NCI-H345 (cell line): ENCODE measurements at regions not wholly inside any gene's neighbourhood (a gene's known extent, or its start where the extent isn't known, plus 50 kb on each side); places are given as distances from the start of the nearest gene placed in this dataset.
"Not testable (repeated sequence)": the region's sequence is repeated elsewhere in the genome, so short reads cannot be mapped to it uniquely, and the experiment has no call there.

Experiments used
- DNase-seq: peaks from one replicate; lab custom pipeline; 2025; lab: John Stamatoyannopoulos, UW

DNA sequence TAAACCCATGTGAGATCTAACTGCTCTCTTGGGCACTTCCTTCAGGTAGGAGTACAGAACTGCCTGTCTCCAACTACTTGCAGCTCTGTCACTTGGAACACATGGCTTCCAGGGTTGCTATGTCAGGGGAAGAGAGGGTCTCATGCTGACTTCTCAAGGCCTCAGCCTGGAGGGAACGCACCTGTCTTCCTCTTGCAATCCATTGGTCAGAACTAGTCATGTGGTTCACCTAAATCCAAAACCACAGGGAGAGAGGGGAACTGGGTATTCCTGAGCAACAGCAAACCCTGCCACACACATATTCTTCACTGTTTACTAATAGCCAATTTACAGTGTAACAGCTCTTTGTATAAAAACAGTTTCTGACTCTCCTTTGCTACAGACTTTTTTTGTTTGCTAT, 206.1 kb downstream of the KCNJ2 start:
- DNase-seq: peak; percentile 4

DNA sequence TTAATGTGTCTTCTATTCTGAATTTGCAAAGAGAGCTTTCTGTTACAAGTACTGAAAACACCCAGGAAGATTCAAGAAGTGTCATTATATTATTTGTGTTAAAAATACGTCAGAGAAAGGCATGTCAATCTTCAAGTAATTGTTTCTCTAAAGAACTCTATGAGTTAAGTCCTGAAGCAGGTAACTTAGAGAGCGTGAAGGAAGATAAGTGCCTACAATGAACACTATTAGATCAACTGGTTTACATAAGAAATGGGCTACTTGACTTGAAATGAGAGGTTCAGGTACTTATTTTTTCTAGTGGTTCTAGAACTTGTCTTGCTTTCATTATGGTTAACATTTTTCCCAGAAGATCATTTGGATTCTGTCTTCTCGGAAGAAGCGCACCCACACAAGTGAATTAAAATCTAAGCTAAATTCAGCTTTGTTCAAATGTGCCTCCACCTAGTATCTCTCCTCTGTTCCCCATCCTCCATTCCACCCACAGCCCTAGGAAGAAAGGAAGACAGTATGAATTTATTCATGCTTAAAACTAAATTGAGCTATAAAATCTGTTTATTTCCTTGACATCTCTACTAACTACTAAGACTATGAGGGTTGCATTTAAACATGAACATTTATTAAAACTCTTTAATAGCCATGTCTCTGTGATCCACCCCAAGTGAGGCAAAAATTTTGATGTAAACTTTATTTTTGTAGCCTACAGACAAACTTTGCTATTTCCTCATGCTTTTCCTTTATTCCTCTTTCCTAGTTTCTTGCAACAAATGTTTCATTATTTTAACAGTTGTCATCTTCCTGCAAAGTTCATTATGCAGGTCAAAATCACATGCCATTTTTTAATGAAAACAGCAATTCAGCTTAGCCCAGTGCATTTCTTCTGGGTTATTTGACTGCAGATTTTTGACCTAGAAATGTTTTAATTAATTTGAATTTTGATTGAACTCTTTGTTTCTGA, 206.8 kb downstream of the KCNJ2 start:
- DNase-seq: no peak

DNA sequence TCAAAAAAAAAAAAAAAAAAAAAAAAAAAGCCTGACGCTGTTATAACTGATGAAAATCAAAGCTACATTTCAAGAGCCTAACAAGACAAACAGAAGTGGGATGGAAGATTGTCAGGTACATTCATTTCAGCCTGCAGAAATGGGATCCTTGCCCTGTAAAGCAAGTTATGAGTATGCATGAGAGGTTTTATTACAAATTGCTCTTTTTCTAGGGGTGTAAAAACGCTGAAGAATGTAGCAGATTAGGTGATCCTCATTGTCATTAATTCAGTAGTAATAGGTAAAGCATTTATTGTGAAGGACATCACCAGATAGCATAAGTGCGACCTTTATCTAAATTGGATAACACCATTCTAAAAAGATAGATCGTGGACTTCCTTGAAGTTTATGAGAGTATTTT, 208.3 kb downstream of the KCNJ2 start:
- DNase-seq: no peak

DNA sequence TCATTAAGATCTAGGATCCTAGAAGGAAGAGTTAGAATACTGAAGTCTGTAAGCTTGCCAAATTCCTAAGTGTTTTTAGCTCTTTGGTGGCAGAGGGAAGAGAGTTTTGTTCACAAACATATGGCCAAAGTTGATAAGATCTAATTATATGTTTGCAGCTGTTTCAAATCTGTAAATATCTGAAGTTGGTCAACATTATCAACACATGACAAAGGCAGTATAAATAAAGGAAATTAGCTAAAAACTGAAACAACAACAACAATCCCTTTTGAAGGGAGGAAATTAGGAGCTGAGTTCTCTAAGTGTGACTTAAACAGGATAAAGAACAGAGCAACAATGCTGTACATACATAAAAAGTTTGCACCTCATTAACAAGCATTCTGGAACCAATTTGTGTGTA, 208.7 kb downstream of the KCNJ2 start:
- DNase-seq: no peak

DNA sequence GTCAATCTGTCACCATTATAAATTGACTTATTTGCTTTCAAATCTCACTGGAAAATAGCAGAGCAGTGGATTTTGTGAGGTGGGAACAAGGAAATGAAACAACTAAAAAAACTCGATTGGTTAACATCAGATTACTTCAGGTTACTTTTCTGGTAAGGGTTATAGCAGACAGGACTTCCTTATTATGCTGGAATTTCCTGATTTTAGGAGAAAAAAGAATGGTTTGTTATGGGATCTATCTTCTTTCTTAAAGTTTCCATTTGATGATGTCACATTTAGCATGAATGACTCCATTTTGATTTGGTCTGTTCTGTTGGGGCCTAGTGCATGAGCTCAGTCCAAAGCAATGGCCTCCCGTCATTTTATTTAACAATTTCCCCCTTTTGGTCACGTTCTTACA, 210.6 kb downstream of the KCNJ2 start:
- DNase-seq: no peak

DNA sequence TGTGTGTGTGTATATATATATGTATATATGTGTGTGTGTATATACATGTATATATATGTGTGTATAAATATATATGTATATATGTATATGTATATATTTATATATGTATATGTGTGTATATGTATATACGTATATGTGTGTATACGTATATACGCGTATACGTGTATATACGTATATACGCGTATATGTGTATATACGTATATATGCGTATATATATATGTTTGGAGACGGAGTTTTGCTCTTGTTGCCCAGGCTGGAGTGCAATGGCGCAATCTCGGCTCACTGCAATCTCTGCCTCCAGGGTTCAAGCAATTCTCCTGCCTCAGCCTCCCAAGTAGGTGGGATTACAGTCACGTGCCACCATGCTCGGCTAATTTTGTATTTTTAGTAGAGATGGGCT, 212.6 kb downstream of the KCNJ2 start:
- DNase-seq: not testable (repeated sequence)

DNA sequence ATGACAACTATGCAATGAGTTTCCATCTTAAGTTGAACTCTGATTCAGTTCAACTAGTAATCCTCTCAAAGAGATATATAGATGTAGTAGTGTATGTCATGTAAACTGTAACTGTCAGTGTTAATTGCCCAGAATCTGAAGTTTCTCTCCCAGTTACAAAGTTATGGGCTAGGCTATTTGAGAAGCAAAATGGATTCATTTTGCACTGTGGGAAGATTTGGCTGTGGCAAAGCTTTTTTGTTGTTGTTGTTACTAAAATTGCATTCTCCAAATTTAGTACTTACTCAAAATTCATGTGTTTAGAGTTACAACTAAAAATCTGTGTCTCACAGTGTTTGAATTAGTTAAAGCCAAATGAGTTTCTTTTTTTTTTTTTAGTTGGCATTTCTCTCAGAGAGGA, 219.0 kb downstream of the KCNJ2 start:
- DNase-seq: no peak

DNA sequence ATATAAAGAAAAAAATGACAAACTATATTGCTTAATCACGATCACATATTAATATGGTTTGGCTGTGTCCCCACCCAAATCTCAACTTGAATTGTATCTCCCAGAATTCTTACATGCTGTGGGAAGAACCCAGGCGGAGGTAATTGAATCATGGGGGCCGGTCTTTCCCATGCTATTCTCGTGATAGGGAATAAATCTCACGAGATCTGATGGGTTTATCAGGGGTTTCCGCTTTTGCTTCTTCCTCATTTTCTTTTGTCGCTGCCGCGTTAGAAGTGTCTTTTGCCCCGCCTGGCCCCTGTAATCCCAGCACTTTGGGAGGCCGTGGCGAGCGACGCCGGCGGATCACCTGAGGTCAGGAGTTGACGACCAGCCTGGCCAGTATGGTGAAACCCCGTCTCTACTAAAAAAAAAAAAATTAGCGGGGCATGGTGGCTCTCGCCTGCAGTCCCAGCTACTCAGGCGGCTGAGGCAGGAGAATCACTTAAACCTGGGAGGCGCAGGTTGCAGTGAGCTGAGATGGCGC, 220.0 kb downstream of the KCNJ2 start:
- DNase-seq: not testable (repeated sequence)

DNA sequence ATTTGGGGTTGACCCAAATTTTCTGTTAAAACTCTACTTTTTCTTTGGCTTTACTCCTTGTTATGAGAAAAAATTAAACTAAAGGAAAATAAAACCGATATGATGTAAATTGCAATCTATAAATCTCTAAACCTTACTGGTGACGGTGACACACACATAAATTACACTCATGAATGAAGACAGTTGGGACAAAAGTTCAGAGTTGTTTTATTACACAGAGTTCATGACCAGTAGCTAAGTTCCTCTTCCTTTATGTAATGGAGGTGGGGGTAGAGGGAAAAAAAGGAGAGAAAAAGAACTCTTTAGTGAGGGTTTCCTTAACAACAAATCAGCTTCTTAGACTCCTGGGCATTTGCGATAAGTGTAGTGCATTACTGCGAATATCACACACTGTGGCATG, 220.7 kb downstream of the KCNJ2 start:
- DNase-seq: no peak

DNA sequence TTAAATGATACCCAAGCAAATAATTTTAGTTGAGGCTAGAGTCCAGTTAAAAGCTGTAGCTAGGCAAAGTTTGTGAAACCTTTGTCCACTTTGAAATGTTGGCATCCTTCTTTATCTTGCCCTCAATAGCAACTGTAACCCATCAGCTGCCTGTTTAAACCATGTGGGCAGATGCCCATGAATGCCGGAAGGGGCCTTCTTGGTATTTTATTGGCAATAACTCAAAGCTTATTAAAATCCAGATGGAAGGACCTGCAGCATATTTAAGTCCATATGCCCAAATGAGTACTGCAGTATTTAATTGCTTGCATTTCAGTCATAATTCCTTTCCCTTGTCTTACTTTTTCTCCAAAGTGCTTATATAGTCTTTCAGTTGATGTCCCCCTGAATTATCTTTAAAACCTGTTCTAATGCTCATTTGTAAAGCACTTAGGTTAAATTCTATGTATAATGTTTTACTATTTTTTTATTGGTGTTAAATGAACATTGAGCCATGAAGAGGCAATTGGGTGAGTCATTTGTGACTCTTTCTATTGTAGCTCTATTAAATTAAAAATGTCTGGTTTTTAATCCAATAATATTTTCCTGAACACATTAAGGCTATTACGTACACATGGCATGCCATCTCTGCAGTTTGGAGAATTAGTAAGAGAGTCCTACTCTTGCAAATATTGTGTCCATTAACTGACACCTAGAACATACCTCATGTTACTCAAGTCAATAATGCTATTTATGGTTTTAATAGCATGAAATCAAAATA, 225.3 kb downstream of the KCNJ2 start:
- DNase-seq: no peak

DNA sequence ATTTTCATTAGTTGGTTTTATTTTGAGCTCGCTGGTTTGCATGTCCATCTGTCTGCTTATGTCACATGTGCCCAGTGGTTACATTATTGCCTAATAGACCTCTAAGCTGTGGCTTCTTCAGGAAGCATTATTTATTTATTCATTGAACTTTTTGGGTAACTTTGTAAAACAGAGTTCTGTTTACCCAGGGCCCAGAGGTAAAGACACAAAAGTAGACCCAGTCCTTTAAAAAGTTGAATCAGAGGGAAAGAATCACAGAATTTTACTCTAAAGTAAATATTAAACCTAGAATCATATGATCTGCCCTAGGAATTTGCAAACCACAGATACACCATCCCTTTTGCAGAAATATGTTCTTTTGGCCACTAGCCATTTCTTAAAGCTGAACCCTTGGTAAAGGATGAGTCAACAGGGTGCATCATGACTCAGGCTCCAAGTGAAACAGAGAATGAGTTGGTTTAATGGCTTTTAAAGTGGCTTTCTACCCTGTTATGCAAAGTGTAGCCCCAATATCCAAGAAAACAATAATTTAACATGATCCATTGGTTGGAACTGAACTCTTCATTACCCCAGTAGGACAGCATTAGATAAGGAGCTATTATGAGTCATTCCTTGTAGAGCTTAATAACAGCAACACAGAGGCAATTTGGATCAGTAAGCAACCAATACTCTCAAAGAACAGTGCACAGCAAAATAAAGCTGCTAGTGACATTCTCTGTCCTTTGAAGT, 236.3 kb downstream of the KCNJ2 start:
- DNase-seq: no peak

DNA sequence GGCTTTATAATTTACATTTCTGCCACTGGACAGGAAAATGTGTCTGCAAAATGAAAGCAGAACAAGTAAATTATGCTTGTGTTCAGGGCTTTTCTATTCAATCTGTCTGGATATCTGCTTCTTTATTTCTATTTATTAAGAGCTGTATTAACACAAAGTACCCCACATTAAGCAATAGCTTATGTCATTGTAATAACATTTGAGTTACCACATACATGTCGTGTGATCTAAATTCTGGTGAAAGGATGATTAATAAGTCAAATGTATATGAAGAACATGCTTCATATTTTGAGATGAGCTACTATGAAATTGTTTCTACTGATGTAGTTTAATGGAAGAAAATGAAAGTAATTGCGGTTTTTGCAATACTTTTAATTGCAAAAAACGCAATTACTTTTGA, 238.2 kb downstream of the KCNJ2 start:
- DNase-seq: no peak

DNA sequence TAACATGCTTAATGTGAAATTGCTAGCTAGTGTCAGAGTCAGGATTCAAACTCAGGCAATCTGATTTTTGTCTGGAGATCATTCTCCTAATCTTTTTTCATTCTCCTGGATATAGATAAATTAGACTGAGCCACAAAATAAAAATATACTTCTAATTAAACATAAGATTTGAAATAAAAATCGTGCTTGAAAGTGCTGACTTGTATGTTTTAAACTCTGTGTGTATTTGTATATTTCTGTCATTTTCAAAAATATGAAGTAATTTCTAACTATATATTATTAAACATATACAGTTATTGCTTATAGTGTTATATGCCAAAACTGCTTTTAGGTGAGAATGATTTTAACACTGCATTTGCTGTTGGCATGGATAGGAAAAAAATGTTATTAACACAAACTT, 239.4 kb downstream of the KCNJ2 start:
- DNase-seq: no peak

DNA sequence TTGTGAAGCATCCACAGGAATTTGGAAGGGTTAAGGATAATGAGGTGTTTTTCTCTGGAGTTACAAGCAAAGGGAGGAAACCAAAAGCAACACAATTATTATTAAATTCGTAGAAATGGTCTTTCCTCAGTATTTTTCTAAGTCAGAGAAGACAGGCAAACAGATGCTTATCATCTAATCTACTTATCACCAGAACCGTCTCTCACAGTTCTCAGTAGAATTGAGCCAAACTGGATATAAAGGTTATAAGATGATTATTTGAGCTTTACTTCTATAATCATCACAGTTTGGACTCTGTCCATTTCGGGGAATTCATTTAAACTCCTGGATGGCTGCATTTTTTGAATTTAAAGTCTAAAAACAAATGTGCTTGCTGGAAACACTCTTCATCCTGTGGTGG, 245.0 kb downstream of the KCNJ2 start:
- DNase-seq: no peak

DNA sequence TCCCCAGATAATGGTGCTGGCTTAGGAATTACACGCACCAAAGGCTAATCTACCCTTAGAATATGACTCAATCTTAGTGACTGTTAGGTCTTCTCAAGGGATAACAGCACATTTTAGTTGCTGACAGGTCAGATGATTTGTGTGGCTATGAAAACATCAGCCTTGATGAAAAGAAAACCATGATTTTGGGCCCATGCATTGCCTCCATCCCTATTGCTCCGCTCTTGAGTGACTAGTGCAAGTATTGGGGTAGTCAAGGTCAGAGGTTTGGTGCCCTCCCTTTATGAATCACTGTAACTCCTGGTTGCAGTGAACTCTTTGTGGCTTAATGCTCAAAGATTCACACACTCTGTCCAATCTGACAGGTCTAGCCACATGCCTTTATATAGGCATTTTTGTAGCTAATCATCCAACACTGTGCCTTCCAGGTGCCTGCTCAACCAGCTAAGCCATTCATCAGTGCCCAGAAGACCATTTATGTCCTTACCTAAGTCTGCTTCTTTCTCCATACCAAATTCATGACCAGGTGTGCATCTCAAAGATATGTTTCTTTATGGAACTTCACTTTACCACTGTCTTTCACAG, 251.6 kb downstream of the KCNJ2 start:
- DNase-seq: no peak

DNA sequence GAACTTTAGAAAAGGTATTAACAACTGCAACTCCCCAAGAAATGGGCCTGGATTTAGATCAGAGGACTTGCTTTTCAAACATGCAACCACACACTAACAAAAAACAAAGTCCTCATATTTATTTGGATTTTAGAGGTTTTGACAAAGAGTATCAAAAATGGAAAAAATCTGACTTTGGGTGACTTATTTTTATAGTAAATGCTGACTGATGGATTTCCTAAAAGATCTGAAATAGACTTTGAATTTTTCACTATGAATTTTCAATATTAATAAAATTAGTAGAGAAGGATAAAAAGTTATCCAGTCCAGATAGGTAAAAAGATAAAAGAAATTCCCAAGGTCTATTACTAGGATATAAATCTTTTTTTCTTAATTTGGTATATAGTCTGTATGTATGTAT, 253.5 kb downstream of the KCNJ2 start:
- no peak for DNase-seq

DNA sequence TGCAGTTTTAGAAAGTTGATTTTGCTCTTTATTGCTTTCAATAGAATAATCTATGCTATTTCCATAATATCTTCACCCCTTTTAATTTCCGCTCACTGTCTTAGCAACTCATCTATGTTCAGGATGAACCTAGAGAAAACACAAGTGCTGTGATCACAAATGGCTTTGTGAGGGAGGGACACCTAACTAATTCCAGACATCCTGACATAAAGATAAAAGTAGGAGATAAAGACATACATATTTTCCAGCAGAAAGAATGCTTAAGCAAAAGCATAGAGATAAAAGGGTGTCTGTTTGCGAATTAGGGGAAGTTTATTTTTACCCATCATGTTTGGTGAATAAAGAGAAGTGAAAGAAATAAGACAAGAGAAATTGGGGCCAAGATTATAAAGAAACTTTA, 254.2 kb downstream of the KCNJ2 start:
- no peak for DNase-seq

DNA sequence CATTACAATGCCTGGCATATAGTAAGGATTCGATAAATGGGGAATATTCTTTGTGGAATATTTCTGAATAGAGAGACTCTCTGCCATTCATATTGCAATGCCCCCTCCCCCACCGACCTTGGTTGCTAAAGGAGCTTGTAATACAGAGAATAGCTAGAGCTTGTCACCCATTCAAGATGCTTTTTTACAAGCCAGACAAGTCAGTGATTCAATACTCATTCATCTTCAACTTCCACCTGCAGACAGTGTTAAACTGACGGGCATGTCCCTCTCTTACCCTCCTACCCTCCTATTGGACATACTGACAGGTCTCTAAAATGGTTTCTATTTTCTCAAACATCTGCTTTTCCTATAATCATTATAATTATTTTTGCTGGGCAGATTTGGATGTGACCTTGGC, 257.4 kb downstream of the KCNJ2 start:
- no peak for DNase-seq

DNA sequence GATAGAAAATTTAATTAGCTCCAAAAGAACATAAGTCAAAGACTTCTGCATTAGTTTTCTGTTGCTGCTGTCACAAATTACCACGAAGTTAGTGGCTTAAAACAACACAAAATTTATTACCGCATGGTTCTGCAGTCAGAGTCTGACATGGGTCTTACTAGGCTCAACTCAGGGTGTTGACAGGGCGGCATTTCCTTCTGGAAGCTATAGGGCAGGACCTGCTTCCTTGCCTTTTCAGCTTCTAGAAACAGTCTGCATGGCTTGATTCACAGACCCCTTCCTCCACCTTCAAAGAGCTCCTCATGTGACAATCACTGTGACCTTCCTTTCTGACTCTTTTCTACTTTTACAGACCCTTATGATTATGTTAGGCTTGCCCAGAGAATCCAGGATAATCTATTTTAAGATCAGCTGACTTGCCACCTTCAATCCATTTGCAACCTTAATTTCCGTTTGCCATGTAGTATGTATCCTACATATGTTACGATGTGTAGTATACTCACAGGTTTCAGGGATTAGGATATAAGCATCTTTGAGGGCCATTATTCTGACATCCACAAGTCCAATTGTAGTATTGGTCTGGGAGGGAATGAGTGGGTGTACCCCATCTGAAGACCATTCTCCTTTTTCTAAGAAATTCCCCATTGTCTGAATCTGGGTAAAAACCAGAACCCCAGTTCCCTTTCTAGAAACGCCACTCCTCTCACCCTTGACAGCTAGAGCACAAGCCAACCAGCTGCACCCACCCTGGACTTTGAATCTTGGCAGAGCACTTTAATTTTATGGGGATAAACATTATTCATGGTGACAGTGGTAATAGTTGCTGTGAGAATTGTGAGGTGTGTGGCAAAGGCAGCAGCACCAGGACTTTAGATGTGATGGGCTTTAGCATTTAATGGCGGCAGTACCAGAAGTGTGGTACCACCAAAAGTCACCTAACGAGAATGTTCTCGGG, 265.5 kb downstream of the KCNJ2 start:
- no peak for DNase-seq

DNA sequence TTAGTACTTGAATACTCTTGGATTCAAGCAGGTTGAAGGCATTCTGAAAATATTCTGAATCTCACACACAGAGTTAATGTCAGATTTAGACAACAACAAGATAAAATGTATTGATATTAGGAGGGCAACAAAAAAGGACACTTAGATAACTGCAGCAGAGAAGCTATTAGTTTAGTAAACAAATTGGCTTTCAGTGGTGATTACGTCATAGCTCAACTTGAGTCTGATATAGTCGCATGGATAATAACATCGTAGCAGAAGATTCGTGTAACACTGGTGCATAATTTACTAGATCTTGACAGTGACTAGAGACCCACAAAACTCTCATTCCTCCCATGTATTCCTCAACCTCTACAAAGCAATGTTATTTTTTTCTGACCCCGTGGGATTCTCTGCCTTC, 268.3 kb downstream of the KCNJ2 start:
- DNase-seq: no peak

DNA sequence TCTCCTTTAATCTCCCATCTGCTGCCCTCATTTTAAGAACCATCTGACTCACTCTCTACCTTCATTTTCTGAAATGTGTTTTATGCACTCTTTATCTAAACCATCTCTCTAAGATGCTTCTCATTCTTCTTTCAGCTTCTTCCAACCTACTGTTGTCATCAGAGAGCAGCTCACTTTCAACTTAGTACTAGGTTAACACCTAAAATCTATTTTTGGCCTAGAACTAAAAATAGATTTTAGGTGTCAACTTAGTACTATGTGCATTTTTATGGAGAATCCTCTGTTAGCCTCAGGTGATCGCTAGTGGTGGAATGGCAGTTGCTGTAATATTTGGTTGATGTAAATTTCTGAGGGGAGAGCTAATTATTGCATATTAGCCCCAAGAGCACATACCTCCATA, 277.1 kb downstream of the KCNJ2 start:
- DNase-seq: no peak
